BJ (cell line): ENCODE measurements at regions not wholly inside any gene's neighbourhood (a gene's known extent, or its start where the extent isn't known, plus 50 kb on each side); places are given as distances from the start of the nearest gene placed in this dataset.

Experiments used
- CTCF ChIA-PET: fragments of 350-600 bp; formaldehyde crosslinking; extraction: SDS; loops from one replicate; lab custom pipeline; 2021; ENCODE audit warnings: antibody characterized with exemption, inconsistent platforms; lab: Yijun Ruan, JAX
- POLR2A ChIA-PET: fragments of 300-600 bp; sonication (Branson Sonifier 250); formaldehyde crosslinking; extraction: SDS; loops from one replicate; lab custom pipeline; 2021; ENCODE audit warnings: antibody characterized with exemption; lab: Charles Lee
- DNase-seq: peaks from one replicate; pipeline ENCODE4 v3.0.0-alpha.2; 2011; ENCODE audit warnings: low read depth
- H3K27me3 ChIP-seq: 2 replicates; pipeline ENCODE4 v1.6.0; 2011; ENCODE audit warnings: low read length; ENCODE audit not compliant: control insufficient read depth, insufficient read depth
- H3K36me3 ChIP-seq: 2 replicates; pipeline ENCODE4 v1.5.1; 2011; ENCODE audit warnings: low read length; ENCODE audit not compliant: control insufficient read depth, insufficient read depth
- H3K4me3 ChIP-seq: 2 replicates; pipeline ENCODE4 v1.5.1; 2011; ENCODE audit warnings: low read depth, mild to moderate bottlenecking, control low read depth, low read length
- CTCF ChIP-seq: IDR thresholded peaks from 2 replicates; pipeline ENCODE4 v1.5.1; 2011; ENCODE audit warnings: low read depth, mild to moderate bottlenecking, control low read depth, inconsistent platforms, low read length, moderate library complexity; ENCODE audit not compliant: insufficient read depth

- TF ChIP-seq CTCF, result no peak
- H3K36me3 ChIP-seq, result no peaks in the 10 kb centered on the region
- ChIA-PET CTCF (no interaction called here), POLR2A (no interaction called here)
- no peak overlapping the region for H3K4me3 ChIP-seq
- no peaks in the 10 kb centered on the region; the same call in 1 of the 2 replicates for H3K27me3 ChIP-seq
- DNase-seq, result no peak
These were observed 62.6 kb downstream of the MIS18A start for GRCh38 chr21:32216293-32216692.

- no peak for TF ChIP-seq CTCF
- POLR2A ChIA-PET, result no interaction called here
- Histone ChIP-seq H3K27me3 (no peaks in the 10 kb centered on the region; the same call in 1 of the 2 replicates), H3K36me3 (no peaks in the 10 kb centered on the region), H3K4me3 (no peak overlapping the region)
- DNase-seq, result no peak
- CTCF ChIA-PET, result no interaction called here
These were observed 63.6 kb downstream of the MIS18A start for GRCh38 chr21:32215306-32215685.

- no peaks in the 10 kb centered on the region for H3K36me3 ChIP-seq
- POLR2A ChIA-PET, result no interaction called here
- no peaks in the 10 kb centered on the region; the same call in 1 of the 2 replicates for H3K27me3 ChIP-seq
- no peak for DNase-seq
- H3K4me3 ChIP-seq, result no peak overlapping the region
- TF ChIP-seq CTCF, result no peak
- CTCF ChIA-PET, result no interaction called here
These were observed 64.1 kb downstream of the MIS18A start for GRCh38 chr21:32214654-32215305.

- ChIA-PET CTCF (no interaction called here), POLR2A (no interaction called here)
- H3K36me3 ChIP-seq, result no peaks in the 10 kb centered on the region
- H3K27me3 ChIP-seq, result no peaks in the 10 kb centered on the region; the same call in 1 of the 2 replicates
- no peak overlapping the region for H3K4me3 ChIP-seq
- TF ChIP-seq CTCF, result no peak
- DNase-seq, result no peak
These were observed 66.7 kb downstream of the MIS18A start for GRCh38 chr21:32212116-32212515.

GRCh38 chr21:32211306-32211705 lies 67.5 kb downstream of the MIS18A start:
- Histone ChIP-seq H3K36me3 (no peaks in the 10 kb centered on the region), H3K4me3 (no peak overlapping the region), H3K27me3 (no peaks in the 10 kb centered on the region; the same call in 1 of the 2 replicates)
- ChIA-PET CTCF (no interaction called here), POLR2A (no interaction called here)
- DNase-seq, result no peak
- no peak for TF ChIP-seq CTCF
